ENCODE measurements at regions not wholly inside any gene's neighbourhood (a gene's known extent, or its start where the extent isn't known, plus 50 kb on each side); places are given as distances from the start of the nearest gene placed in this dataset.

- in situ Hi-C loops (cut with MboI; ENCODE audit: low pct_unique_long_range_greater_than_20kb in 2 of 9, low sequenced_read_pairs in 9 of 9, unreplicated experiment in 9 of 9), result loop anchor here in 1 of 9 experiments (25.0 kb wide), 1 partner anchor 154 kb away; no protein-coding TSS in a partner anchor
- ATAC-seq (replicated peaks in 6 of 8), result no peak
- 90 to 100% (median 97%) methylated on average over 2 to 4 of the region's 5 CpGs; no CpG with 5 or more reads in 2 of the 10 experiments for WGBS, 10 experiments
- Histone ChIP-seq H3K4me3 (no peak overlapping the region), H3K27ac (no peak overlapping the region), H3K4me1 (replicated peaks in 1 of 2) (peaks cover 58 to 83% of the 10 kb centered on the region in 2 donors)
These were observed 130.0 kb upstream of the IL12A start for GRCh38 chr3:159858650-159859049.

GRCh38 chr3:159859424-159859823 is 129.2 kb upstream of the IL12A start:
- peak in 1 of 8 experiments; percentile 2 for ATAC-seq (replicated peaks in 6 of 8)
- H3K4me1 ChIP-seq (replicated peaks in 1 of 2), result peaks cover 50 to 75% of the 10 kb centered on the region in 2 donors
- WGBS, 10 experiments, result 71 to 100% (median 92%) methylated on average over 1 to 3 of the region's 3 CpGs; no CpG with 5 or more reads in 2 of the 10 experiments
- no peak overlapping the region for H3K4me3 ChIP-seq
- in situ Hi-C loops (cut with MboI; ENCODE audit: low pct_unique_long_range_greater_than_20kb in 2 of 9, low sequenced_read_pairs in 9 of 9, unreplicated experiment in 9 of 9), result loop anchor here in 1 of 9 experiments (25.0 kb wide), 1 partner anchor 153 kb away; no protein-coding TSS in a partner anchor
- no peak overlapping the region for H3K27ac ChIP-seq

- peak in 2 of 8 experiments; percentile 20 to 24 for ATAC-seq (replicated peaks in 6 of 8)
- no peak overlapping the region for H3K4me3 ChIP-seq
- H3K4me1 ChIP-seq (replicated peaks in 1 of 2), result peaks cover 46 to 71% of the 10 kb centered on the region in 2 donors
- no peak overlapping the region for H3K27ac ChIP-seq
- WGBS, 10 experiments, result 0 to 100% (median 97%) methylated on average over 1 to 3 of the region's 3 CpGs; no CpG with 5 or more reads in 6 of the 10 experiments
- in situ Hi-C loops (cut with MboI; ENCODE audit: low pct_unique_long_range_greater_than_20kb in 2 of 9, low sequenced_read_pairs in 9 of 9, unreplicated experiment in 9 of 9), result loop anchor here in 1 of 9 experiments (25.0 kb wide), 1 partner anchor 152 kb away; no protein-coding TSS in a partner anchor
These were observed 128.8 kb upstream of the IL12A start for GRCh38 chr3:159859836-159860235.

- in situ Hi-C loops (cut with MboI; ENCODE audit: low pct_unique_long_range_greater_than_20kb in 2 of 9, low sequenced_read_pairs in 9 of 9, unreplicated experiment in 9 of 9), result loop anchor here in 1 of 9 experiments (25.0 kb wide), 1 partner anchor 152 kb away; no protein-coding TSS in a partner anchor
- Histone ChIP-seq H3K4me1 (replicated peaks in 1 of 2) (peaks cover 44 to 64% of the 10 kb centered on the region in 2 donors), H3K4me3 (no peak overlapping the region), H3K27ac (peak overlapping the region; percentile 44 to 63)
- 17 to 100% (median 68%) methylated on average over 1 to 4 of the region's 4 CpGs; no CpG with 5 or more reads in 2 of the 10 experiments for WGBS, 10 experiments
- ATAC-seq (replicated peaks in 6 of 8), result peak in 5 of 8 experiments; percentile 31 to 63 (median 52)
These were observed 128.1 kb upstream of the IL12A start for GRCh38 chr3:159860269-159861116.

- in situ Hi-C loops (cut with MboI; ENCODE audit: low pct_unique_long_range_greater_than_20kb in 2 of 9, low sequenced_read_pairs in 9 of 9, unreplicated experiment in 9 of 9), result loop anchor here in 1 of 9 experiments (25.0 kb wide), 1 partner anchor 151 kb away; no protein-coding TSS in a partner anchor
- no peak for ATAC-seq (replicated peaks in 6 of 8)
- H3K4me1 ChIP-seq (replicated peaks in 1 of 2), result peaks cover 35 to 55% of the 10 kb centered on the region in 2 donors
- H3K4me3 ChIP-seq, result no peak overlapping the region
- peak overlapping the region; percentile 44 to 63 for H3K27ac ChIP-seq
- WGBS, 10 experiments, result 62 to 100% (median 84%) methylated on average over 1 to 3 of the region's 4 CpGs; no CpG with 5 or more reads in 2 of the 10 experiments
These were observed 127.2 kb upstream of the IL12A start for GRCh38 chr3:159861369-159861987.

GRCh38 chr3:159865041-159865579 is 123.5 kb upstream of the IL12A start:
- 0 to 100% (median 77%) methylated on average over 1 to 2 of the region's 2 CpGs; no CpG with 5 or more reads in 2 of the 10 experiments for WGBS, 10 experiments
- in situ Hi-C loops (cut with MboI; ENCODE audit: low pct_unique_long_range_greater_than_20kb in 2 of 9, low sequenced_read_pairs in 9 of 9, unreplicated experiment in 9 of 9), result loop anchor here in 1 of 9 experiments (25.0 kb wide), 1 partner anchor 147 kb away; no protein-coding TSS in a partner anchor
- H3K27ac ChIP-seq, result no peak overlapping the region
- ATAC-seq (replicated peaks in 6 of 8), result peak in 3 of 8 experiments; percentile 23 to 89 (median 88)
- H3K4me1 ChIP-seq (replicated peaks in 1 of 2), result peaks cover 22 to 25% of the 10 kb centered on the region in 2 donors
- no peak overlapping the region for H3K4me3 ChIP-seq

- Histone ChIP-seq H3K4me3 (no peak overlapping the region), H3K4me1 (replicated peaks in 1 of 2) (peaks cover 11 to 13% of the 10 kb centered on the region in 2 donors), H3K27ac (no peak overlapping the region)
- 59 to 100% (median 84%) methylated on average over 1 to 5 of the region's 5 CpGs for WGBS, 10 experiments
- in situ Hi-C loops (cut with MboI; ENCODE audit: low pct_unique_long_range_greater_than_20kb in 2 of 9, low sequenced_read_pairs in 9 of 9, unreplicated experiment in 9 of 9), result loop anchor here in 1 of 9 experiments (25.0 kb wide), 1 partner anchor 146 kb away; no protein-coding TSS in a partner anchor
- no peak for ATAC-seq (replicated peaks in 6 of 8)
These were observed 122.4 kb upstream of the IL12A start for GRCh38 chr3:159866201-159866746.

GRCh38 chr3:159867372-159867771 is 121.3 kb upstream of the IL12A start:
- no peak for ATAC-seq (replicated peaks in 6 of 8)
- Histone ChIP-seq H3K4me1 (replicated peaks in 1 of 2) (peaks cover under 1 to 2% of the 10 kb centered on the region in 2 donors), H3K27ac (no peak overlapping the region), H3K4me3 (no peak overlapping the region)
- in situ Hi-C loops (cut with MboI; ENCODE audit: low pct_unique_long_range_greater_than_20kb in 2 of 9, low sequenced_read_pairs in 9 of 9, unreplicated experiment in 9 of 9), result loop anchor here in 1 of 9 experiments (25.0 kb wide), 1 partner anchor 145 kb away; no protein-coding TSS in a partner anchor
- WGBS, 10 experiments, result 44 to 100% (median 100%) methylated on average over 1 to 2 of the region's 2 CpGs; no CpG with 5 or more reads in 1 of the 10 experiments

- H3K27ac ChIP-seq, result no peak overlapping the region
- 88 to 100% (median 100%) methylated on average over 1 of the region's 1 CpG for WGBS, 10 experiments
- peaks cover 0 to 10% of the 10 kb centered on the region in 2 donors for H3K4me1 ChIP-seq (replicated peaks in 1 of 2)
- ATAC-seq (replicated peaks in 6 of 8), result no peak
- H3K4me3 ChIP-seq, result no peak overlapping the region
- in situ Hi-C loops (cut with MboI; ENCODE audit: low pct_unique_long_range_greater_than_20kb in 2 of 9, low sequenced_read_pairs in 9 of 9, unreplicated experiment in 9 of 9), result loop anchor here in 1 of 9 experiments (25.0 kb wide), 1 partner anchor 142 kb away; no protein-coding TSS in a partner anchor
These were observed 117.9 kb upstream of the IL12A start for GRCh38 chr3:159870723-159871122.

GRCh38 chr3:159872374-159873109 is 116.1 kb upstream of the IL12A start:
- in situ Hi-C loops (cut with MboI; ENCODE audit: low pct_unique_long_range_greater_than_20kb in 2 of 9, low sequenced_read_pairs in 9 of 9, unreplicated experiment in 9 of 9), result loop anchor here in 1 of 9 experiments (25.0 kb wide), 1 partner anchor 140 kb away; no protein-coding TSS in a partner anchor
- WGBS, 10 experiments, result 20 to 100% (median 79%) methylated on average over 1 to 3 of the region's 3 CpGs
- Histone ChIP-seq H3K4me3 (no peak overlapping the region), H3K4me1 (replicated peaks in 1 of 2) (peaks cover 0 to 10% of the 10 kb centered on the region in 2 donors), H3K27ac (no peak overlapping the region)
- ATAC-seq (replicated peaks in 6 of 8), result peak; percentile 39 to 99 (median 95)

- H3K4me1 ChIP-seq (replicated peaks in 1 of 2), result peaks cover 0 to 10% of the 10 kb centered on the region in 2 donors
- in situ Hi-C loops (cut with MboI; ENCODE audit: low pct_unique_long_range_greater_than_20kb in 2 of 9, low sequenced_read_pairs in 9 of 9, unreplicated experiment in 9 of 9), result loop anchor here in 1 of 9 experiments (25.0 kb wide), 1 partner anchor 137 kb away; no protein-coding TSS in a partner anchor
- no peak overlapping the region for H3K27ac ChIP-seq
- no peak overlapping the region for H3K4me3 ChIP-seq
- peak in 5 of 8 experiments; percentile 12 to 61 (median 28) for ATAC-seq (replicated peaks in 6 of 8)
These were observed 113.5 kb upstream of the IL12A start for GRCh38 chr3:159875116-159875515.
